Heart left ventricle (tissue), 13 donors: ENCODE measurements at regions not wholly inside any gene's neighbourhood (a gene's known extent, or its start where the extent isn't known, plus 50 kb on each side); places are given as distances from the start of the nearest gene placed in this dataset.

Experiments used
- POLR2A ChIP-seq, 2 donors: fragments of 450-650 bp; IDR thresholded peaks; one replicate each; pipeline ENCODE4 v1.6.1; 2017; ENCODE audit warnings: antibody characterized with exemption in 2 of 2, mild to moderate bottlenecking in 2 of 2, moderate library complexity in 2 of 2
- TF ChIP-seq, protein P1 (sequence below), 12 donors: fragments of 200-600 bp; sonication (generic) in 4 of 12; IDR thresholded peaks; one replicate each; pipeline versions ENCODE4 v1.5.0 to v1.8.0; 2018 to 2022; ENCODE audit warnings: antibody characterized with exemption in 12 of 12, mild to moderate bottlenecking in 5 of 12
- donor health status: ischemic (EF 13 %, LVEDD 7.1; RV severe dilation, severe dysfunction).
- donor health status: DM: no; HTN: yes; CAD: no.
- donor health status: DM: no; HTN: no; CAD: no.
- donor health status: ischemic (EF 25% LVEDD 6.9; RV normal size, moderate dysfunction).
- donor health status: ischemic (EF 25% LVEDD 5.7; RV mildly dilated, moderate dysfunction).
- donor health status: ischemic (EF 35%, LVEDD 5.7; RV mildly dilated, moderate dysfunction).
- donor health status: nonischemic (EF 11% LVEDD 7.7; RV severe dilation, severe dysfunction).
- donor health status: DM: yes; HTN: yes; CAD: no.
- donor health status: PGD.
- donor health status: ischemic (EF 29% LVEDD 5.4; RV normal size, mild dysfunction).
- donor health status: nonischemic (EF 23%, LVEDD 6.1; RV moderate dilation, normal function).

DNA sequence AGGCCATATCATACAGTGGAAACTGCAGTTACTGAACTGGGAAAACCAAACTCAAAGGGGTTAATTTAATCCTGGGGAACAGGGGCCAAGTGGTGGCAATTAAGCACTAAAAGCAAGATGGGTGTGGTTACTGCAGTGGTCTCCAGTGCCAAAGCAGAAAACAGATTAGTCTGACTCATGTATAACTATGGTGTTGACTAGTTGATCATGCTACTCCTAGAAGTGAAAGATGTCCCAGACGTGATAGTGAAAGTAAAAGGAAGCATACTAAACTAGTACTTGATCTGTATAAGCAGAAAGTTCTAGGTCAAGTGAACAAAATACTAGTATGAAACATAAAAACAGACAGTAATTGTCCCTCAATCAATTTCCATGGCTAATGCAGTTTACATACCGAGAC lies 360.0 kb upstream of the SLITRK5 start:
- TF ChIP-seq, protein P1, sequence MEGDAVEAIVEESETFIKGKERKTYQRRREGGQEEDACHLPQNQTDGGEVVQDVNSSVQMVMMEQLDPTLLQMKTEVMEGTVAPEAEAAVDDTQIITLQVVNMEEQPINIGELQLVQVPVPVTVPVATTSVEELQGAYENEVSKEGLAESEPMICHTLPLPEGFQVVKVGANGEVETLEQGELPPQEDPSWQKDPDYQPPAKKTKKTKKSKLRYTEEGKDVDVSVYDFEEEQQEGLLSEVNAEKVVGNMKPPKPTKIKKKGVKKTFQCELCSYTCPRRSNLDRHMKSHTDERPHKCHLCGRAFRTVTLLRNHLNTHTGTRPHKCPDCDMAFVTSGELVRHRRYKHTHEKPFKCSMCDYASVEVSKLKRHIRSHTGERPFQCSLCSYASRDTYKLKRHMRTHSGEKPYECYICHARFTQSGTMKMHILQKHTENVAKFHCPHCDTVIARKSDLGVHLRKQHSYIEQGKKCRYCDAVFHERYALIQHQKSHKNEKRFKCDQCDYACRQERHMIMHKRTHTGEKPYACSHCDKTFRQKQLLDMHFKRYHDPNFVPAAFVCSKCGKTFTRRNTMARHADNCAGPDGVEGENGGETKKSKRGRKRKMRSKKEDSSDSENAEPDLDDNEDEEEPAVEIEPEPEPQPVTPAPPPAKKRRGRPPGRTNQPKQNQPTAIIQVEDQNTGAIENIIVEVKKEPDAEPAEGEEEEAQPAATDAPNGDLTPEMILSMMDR (IDR thresholded peaks at IDR 0.05): no peak
- TF ChIP-seq POLR2A (IDR thresholded peaks at IDR 0.05): no peak
